Testis (tissue), 2 donors: ENCODE measurements at regions not wholly inside any gene's neighbourhood (a gene's known extent, or its start where the extent isn't known, plus 50 kb on each side); places are given as distances from the start of the nearest gene placed in this dataset.

Source experiments
- POLR2A ChIP-seq: fragments of 450-650 bp; IDR thresholded peaks from one replicate; pipeline ENCODE4 v1.6.1; 2017; ENCODE audit warnings: antibody characterized with exemption, mild to moderate bottlenecking, moderate library complexity
- TF ChIP-seq, protein P1 (sequence below), 3 experiments: fragments of 450-650 bp in 2 of 3; fragments of 200-600 bp in 1 of 3; sonication (generic) in 1 of 3; IDR thresholded peaks; one replicate each; pipeline ENCODE4 v1.5.1; 2016 to 2019; ENCODE audit warnings: antibody characterized with exemption in 3 of 3, mild to moderate bottlenecking in 2 of 3, moderate library complexity in 1 of 3

DNA sequence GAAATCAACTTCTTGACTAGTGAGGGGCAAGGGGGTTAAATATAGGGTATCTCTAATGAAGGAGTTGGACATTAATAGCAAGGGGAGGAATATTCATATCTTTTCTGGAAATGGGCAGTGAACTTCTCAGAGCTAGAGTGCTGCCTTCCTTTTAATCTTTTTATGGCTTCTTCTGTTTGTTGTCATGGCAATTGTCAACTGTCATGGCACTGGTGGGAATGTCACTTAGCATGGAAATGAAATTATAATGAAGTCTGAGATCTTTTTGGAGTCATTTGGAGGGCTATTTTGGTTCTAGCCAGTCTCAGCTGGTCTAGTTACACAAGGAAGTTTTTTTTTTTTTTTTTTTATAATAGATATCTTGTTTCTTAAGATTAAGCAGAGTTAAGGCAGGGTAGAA lies 250.2 kb downstream of the AASDHPPT start:
- TF ChIP-seq, protein P1, sequence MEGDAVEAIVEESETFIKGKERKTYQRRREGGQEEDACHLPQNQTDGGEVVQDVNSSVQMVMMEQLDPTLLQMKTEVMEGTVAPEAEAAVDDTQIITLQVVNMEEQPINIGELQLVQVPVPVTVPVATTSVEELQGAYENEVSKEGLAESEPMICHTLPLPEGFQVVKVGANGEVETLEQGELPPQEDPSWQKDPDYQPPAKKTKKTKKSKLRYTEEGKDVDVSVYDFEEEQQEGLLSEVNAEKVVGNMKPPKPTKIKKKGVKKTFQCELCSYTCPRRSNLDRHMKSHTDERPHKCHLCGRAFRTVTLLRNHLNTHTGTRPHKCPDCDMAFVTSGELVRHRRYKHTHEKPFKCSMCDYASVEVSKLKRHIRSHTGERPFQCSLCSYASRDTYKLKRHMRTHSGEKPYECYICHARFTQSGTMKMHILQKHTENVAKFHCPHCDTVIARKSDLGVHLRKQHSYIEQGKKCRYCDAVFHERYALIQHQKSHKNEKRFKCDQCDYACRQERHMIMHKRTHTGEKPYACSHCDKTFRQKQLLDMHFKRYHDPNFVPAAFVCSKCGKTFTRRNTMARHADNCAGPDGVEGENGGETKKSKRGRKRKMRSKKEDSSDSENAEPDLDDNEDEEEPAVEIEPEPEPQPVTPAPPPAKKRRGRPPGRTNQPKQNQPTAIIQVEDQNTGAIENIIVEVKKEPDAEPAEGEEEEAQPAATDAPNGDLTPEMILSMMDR (IDR thresholded peaks at IDR 0.05): no peak
- TF ChIP-seq POLR2A: no peak
